HCT116 (cell line): ENCODE measurements at regions not wholly inside any gene's neighbourhood (a gene's known extent, or its start where the extent isn't known, plus 50 kb on each side); places are given as distances from the start of the nearest gene placed in this dataset.
"Not testable (repeated sequence)": the region's sequence is repeated elsewhere in the genome, so short reads cannot be mapped to it uniquely, and the experiment has no call there.

Experiments used
- EZH2 ChIP-seq: fragments of 200-600 bp; sonication (generic); IDR thresholded peaks from 2 replicates; pipeline ENCODE4 v1.6.1; 2017; ENCODE audit warnings: antibody characterized with exemption, mixed run types
- JUND ChIP-seq: IDR thresholded peaks from 2 replicates; pipeline ENCODE4 v1.6.1; 2012
- RAD21 ChIP-seq: IDR thresholded peaks from 2 replicates; pipeline ENCODE4 v1.6.1; 2012; ENCODE audit warnings: low read depth, mild to moderate bottlenecking
- SIN3A ChIP-seq: IDR thresholded peaks from 2 replicates; pipeline ENCODE4 v1.6.1; 2012; ENCODE audit warnings: low read depth
- ZFX ChIP-seq: fragments of 450-650 bp; IDR thresholded peaks from 2 replicates; pipeline ENCODE4 v1.6.1; 2017
- ZNF274 ChIP-seq: fragments of 200-500 bp; sonication (Bioruptor generic); IDR thresholded peaks from 2 replicates; pipeline ENCODE4 v1.6.1; 2014; ENCODE audit warnings: mild to moderate bottlenecking, low read depth, low read length, inconsistent platforms
- TF ChIP-seq, protein P1 (sequence below), 3 experiments: fragments of 200-600 bp in 1 of 3; sonication (generic) in 1 of 3; IDR thresholded peaks in 2 of 3; conservative IDR thresholded peaks in 1 of 3; 2 replicates each; pipeline ENCODE4 v1.5.1; 2012 to 2017; ENCODE audit warnings: low read depth in 2 of 3, low read length in 2 of 3, antibody characterized with exemption in 1 of 3, borderline replicate concordance in 1 of 3, control low read depth in 1 of 3, mild to moderate bottlenecking in 1 of 3, mixed read lengths in 1 of 3, mixed run types in 1 of 3, moderate library complexity in 1 of 3; ENCODE audit not compliant: insufficient read depth in 1 of 3
- TF ChIP-seq, protein P2 (sequence below): IDR thresholded peaks from 2 replicates; pipeline ENCODE4 v1.6.1; 2012; ENCODE audit warnings: low read depth

DNA sequence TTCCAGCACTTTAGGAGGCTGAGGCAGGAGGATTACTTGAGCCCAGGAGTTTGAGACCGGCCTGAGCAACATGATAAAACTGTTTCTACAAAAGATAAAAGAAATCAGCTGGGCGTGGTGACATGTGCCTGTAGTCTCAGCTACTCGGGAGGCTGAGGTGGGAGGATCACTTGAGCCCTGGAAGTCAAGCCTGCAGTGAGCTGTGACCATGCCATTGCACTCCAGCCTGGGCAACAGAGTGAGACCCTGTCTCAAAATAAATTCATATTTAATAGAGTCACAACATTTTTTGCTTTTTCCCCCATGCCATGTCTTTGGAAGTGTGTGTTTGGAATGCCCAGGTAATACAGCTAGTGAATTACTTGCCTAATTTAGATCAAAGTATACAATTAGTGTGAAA, 349.6 kb downstream of the PRL start:
- TF ChIP-seq, protein P1, sequence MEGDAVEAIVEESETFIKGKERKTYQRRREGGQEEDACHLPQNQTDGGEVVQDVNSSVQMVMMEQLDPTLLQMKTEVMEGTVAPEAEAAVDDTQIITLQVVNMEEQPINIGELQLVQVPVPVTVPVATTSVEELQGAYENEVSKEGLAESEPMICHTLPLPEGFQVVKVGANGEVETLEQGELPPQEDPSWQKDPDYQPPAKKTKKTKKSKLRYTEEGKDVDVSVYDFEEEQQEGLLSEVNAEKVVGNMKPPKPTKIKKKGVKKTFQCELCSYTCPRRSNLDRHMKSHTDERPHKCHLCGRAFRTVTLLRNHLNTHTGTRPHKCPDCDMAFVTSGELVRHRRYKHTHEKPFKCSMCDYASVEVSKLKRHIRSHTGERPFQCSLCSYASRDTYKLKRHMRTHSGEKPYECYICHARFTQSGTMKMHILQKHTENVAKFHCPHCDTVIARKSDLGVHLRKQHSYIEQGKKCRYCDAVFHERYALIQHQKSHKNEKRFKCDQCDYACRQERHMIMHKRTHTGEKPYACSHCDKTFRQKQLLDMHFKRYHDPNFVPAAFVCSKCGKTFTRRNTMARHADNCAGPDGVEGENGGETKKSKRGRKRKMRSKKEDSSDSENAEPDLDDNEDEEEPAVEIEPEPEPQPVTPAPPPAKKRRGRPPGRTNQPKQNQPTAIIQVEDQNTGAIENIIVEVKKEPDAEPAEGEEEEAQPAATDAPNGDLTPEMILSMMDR (IDR thresholded peaks at IDR 0.05 in 2 of 3, conservative IDR thresholded peaks at IDR 0.05 in 1 of 3; ENCODE audit: borderline replicate concordance in 1 of 3, insufficient read depth in 1 of 3, low read depth in 2 of 3, low read length in 2 of 3) = not testable (repeated sequence)
- TF ChIP-seq RAD21, JUND, SIN3A, EZH2, ZNF274, ZFX: not testable (repeated sequence)
- TF ChIP-seq, protein P2, sequence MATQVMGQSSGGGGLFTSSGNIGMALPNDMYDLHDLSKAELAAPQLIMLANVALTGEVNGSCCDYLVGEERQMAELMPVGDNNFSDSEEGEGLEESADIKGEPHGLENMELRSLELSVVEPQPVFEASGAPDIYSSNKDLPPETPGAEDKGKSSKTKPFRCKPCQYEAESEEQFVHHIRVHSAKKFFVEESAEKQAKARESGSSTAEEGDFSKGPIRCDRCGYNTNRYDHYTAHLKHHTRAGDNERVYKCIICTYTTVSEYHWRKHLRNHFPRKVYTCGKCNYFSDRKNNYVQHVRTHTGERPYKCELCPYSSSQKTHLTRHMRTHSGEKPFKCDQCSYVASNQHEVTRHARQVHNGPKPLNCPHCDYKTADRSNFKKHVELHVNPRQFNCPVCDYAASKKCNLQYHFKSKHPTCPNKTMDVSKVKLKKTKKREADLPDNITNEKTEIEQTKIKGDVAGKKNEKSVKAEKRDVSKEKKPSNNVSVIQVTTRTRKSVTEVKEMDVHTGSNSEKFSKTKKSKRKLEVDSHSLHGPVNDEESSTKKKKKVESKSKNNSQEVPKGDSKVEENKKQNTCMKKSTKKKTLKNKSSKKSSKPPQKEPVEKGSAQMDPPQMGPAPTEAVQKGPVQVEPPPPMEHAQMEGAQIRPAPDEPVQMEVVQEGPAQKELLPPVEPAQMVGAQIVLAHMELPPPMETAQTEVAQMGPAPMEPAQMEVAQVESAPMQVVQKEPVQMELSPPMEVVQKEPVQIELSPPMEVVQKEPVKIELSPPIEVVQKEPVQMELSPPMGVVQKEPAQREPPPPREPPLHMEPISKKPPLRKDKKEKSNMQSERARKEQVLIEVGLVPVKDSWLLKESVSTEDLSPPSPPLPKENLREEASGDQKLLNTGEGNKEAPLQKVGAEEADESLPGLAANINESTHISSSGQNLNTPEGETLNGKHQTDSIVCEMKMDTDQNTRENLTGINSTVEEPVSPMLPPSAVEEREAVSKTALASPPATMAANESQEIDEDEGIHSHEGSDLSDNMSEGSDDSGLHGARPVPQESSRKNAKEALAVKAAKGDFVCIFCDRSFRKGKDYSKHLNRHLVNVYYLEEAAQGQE = not testable (repeated sequence)
